ENCODE measurements at regions not wholly inside any gene's neighbourhood (a gene's known extent, or its start where the extent isn't known, plus 50 kb on each side); places are given as distances from the start of the nearest gene placed in this dataset.

DNA sequence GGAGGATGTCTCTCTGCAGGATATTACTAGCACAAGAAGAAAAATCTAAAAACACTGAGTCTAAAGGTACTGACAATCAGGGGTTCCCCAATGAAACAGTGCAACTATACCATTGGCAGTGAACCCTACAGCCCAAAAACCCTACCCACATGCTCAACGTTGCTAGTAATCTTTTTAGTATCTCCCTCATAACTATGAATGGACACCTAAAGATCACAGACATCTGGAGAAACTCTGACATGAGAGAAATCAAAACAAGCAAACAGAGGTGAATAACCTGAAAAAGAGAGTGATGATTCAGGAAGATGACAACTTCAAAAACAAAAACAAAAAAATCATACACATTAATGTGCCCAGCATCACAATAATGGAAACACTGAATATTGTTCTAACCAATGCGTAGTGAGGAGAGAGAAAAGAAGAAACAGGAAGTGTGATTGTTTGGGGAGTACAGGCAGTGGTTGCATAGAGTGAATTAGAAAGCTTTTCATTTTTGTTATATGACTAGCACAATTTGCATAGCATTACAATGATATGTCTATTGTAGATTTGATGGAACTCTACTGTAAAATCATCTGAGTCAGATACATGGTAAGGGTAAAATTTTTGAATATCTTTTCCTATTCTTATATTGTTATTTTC, 78.9 kb upstream of the FMR1 start:
- TF ChIP-seq POLR2A (IDR thresholded peaks at IDR 0.05) = no peak
- TF ChIP-seq, protein P1, sequence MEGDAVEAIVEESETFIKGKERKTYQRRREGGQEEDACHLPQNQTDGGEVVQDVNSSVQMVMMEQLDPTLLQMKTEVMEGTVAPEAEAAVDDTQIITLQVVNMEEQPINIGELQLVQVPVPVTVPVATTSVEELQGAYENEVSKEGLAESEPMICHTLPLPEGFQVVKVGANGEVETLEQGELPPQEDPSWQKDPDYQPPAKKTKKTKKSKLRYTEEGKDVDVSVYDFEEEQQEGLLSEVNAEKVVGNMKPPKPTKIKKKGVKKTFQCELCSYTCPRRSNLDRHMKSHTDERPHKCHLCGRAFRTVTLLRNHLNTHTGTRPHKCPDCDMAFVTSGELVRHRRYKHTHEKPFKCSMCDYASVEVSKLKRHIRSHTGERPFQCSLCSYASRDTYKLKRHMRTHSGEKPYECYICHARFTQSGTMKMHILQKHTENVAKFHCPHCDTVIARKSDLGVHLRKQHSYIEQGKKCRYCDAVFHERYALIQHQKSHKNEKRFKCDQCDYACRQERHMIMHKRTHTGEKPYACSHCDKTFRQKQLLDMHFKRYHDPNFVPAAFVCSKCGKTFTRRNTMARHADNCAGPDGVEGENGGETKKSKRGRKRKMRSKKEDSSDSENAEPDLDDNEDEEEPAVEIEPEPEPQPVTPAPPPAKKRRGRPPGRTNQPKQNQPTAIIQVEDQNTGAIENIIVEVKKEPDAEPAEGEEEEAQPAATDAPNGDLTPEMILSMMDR (IDR thresholded peaks at IDR 0.05) = no peak
- intact Hi-C loops (cut with DNase I; ENCODE audit: low total_unique reads) = no loop called here

DNA sequence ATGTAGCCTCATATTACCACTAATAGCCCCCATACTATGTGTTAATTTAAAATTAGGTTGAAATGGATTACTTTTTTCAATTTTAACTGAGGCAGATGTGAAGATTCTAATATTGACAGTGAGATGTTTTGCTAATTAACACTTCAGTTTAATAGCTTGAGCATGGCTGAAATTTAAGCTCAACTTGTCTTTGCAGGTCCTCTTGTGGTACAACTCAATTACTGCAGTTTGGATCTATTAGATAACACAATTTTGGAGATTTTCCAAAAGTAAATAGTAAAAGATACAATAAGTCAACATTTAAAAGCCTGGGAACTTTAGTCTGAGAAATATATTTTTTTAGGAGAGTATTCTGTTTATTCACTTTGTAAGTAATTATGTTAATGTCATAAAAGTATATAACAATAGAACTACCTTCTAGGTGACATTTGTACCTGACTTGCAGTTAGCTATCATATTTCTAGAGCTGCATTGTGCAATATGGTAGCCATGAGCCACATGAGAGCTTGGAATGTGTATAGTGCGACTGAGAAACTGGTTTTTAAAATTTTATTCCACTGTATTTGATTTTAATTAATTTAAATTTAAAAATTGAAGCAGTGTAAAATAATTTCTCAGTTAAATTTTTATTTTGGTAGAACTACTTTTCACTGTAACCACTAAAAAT, 73.1 kb upstream of the FMR1 start:
- intact Hi-C loops (cut with DNase I; ENCODE audit: low total_unique reads) = no loop called here
- no peak for TF ChIP-seq POLR2A (IDR thresholded peaks at IDR 0.05)
- TF ChIP-seq, protein P1 (IDR thresholded peaks at IDR 0.05) = no peak
- Histone ChIP-seq H3K9me3 (no peaks in the 10 kb centered on the region), H3K4me3 (no peak overlapping the region), H3K27me3 (no peaks in the 10 kb centered on the region), H3K36me3 (no peaks in the 10 kb centered on the region), H3K27ac (no peak overlapping the region), H3K4me1 (no peaks in the 10 kb centered on the region)
- DNase-seq = no peak

More for the DNA sequence above, 78.9 kb upstream of the FMR1 start:
- H3K36me3 ChIP-seq = no peaks in the 10 kb centered on the region
- DNase-seq = no peak
- no peak overlapping the region for H3K4me3 ChIP-seq
- no peak overlapping the region for H3K27ac ChIP-seq
- H3K4me1 ChIP-seq = no peaks in the 10 kb centered on the region
- no peaks in the 10 kb centered on the region for H3K9me3 ChIP-seq
- no peaks in the 10 kb centered on the region for H3K27me3 ChIP-seq

DNA sequence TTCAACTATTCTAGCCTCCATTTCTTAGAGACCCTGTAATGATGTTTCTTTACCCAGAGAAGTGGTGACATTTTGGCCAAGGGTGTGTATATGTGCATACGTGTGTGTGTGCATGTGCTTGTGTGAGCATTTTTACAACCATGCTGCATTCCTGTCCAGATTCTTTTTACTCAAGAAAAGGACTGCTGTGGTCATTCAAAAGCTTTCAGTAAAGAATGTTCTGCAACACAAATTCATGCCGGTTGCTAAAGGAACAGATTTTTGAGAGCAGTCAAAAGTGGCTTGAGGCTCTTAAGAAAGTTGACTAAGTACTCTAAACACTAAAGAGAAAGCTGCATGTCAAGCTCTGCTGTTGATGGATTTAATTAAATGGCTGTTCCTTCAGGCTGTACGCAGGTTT, 65.0 kb upstream of the FMR1 start:
- no peak overlapping the region for H3K4me3 ChIP-seq
- DNase-seq = no peak
- no peaks in the 10 kb centered on the region for H3K4me1 ChIP-seq
- TF ChIP-seq, protein P1 (IDR thresholded peaks at IDR 0.05) = no peak
- TF ChIP-seq POLR2A (IDR thresholded peaks at IDR 0.05) = no peak
- intact Hi-C loops (cut with DNase I; ENCODE audit: low total_unique reads) = no loop called here
- H3K27ac ChIP-seq = no peak overlapping the region
- no peaks in the 10 kb centered on the region for H3K27me3 ChIP-seq
- H3K36me3 ChIP-seq = no peaks in the 10 kb centered on the region
- H3K9me3 ChIP-seq = no peaks in the 10 kb centered on the region

DNA sequence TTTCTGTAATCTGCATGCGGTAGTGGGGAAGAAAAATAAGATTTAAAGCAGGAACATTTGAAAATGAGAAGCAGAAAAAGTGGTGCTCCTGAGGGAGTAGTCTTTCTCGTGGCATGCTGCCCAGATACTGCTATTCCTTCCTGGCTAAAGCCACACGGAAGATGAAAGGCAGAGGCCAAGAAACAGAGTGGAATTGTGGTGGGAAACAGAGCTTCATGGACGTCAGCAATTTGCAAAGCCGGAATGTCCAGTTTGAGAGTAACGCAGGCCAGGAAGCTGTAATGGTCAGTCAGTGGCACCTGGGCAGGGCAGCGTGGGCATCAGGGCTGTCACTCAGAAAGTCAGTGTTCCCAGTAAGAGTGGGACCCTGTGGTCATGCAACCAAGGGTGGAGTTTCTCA, 63.7 kb upstream of the FMR1 start:
- TF ChIP-seq, protein P1 (IDR thresholded peaks at IDR 0.05) = no peak
- TF ChIP-seq POLR2A (IDR thresholded peaks at IDR 0.05) = no peak
- no peaks in the 10 kb centered on the region for H3K9me3 ChIP-seq
- intact Hi-C loops (cut with DNase I; ENCODE audit: low total_unique reads) = no loop called here
- H3K4me1 ChIP-seq = no peaks in the 10 kb centered on the region
- no peaks in the 10 kb centered on the region for H3K27me3 ChIP-seq
- no peak overlapping the region for H3K4me3 ChIP-seq
- H3K27ac ChIP-seq = no peak overlapping the region
- H3K36me3 ChIP-seq = no peaks in the 10 kb centered on the region
- no peak for DNase-seq

DNA sequence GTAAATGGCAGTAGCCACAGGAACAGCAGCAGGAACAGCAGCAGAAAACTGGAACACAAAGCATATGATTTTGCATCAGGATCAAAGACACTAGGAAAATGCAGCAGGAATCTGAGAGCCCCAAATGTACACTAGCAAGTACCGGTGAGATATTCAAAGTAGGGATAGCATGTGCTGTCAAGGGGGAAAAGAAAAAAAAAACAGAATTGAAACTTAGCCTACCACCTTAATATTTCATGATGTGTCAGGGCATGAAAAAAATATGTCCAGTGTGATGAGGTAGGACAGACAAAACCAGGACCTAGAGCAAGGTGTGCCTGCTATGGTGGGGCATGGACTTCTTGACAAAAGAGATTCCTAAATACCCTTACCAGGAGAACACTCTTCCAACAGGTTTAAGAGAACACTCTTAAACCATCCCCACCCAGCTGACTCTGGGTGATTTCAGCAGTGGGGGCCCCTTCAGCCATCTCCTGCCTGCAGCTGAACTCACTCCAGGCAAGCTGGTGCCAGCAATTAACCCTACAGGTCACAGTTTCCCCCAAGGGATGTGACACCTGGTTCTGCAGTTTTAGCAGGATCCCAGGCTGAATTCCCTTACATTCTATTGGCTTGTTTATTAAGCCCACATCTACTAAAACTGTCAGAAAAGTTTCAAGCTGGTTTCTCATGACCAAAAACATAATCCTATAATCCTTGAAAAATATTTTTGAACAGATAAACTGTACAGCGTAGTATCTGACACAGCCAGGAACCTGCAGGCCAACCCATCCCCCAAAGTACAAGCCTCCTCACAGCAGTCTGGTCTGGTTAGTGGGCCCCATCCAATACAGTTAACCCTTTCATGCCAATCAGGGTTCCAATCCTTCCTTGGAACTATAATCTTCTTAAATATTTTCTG, 62.9 kb upstream of the FMR1 start:
- H3K4me3 ChIP-seq = no peak overlapping the region
- intact Hi-C loops (cut with DNase I; ENCODE audit: low total_unique reads) = no loop called here
- DNase-seq = no peak
- H3K27ac ChIP-seq = no peak overlapping the region
- no peaks in the 10 kb centered on the region for H3K36me3 ChIP-seq
- TF ChIP-seq, protein P1 (IDR thresholded peaks at IDR 0.05) = no peak
- TF ChIP-seq POLR2A (IDR thresholded peaks at IDR 0.05) = no peak
- no peaks in the 10 kb centered on the region for H3K9me3 ChIP-seq
- no peaks in the 10 kb centered on the region for H3K27me3 ChIP-seq
- no peaks in the 10 kb centered on the region for H3K4me1 ChIP-seq

Data from uterus (tissue), 3 donors.